AG04449 (cell line): ENCODE measurements at regions not wholly inside any gene's neighbourhood (a gene's known extent, or its start where the extent isn't known, plus 50 kb on each side); places are given as distances from the start of the nearest gene placed in this dataset.

Source experiments
- CTCF ChIA-PET: fragments of 350-600 bp; formaldehyde crosslinking; extraction: SDS; loops from one replicate; lab custom pipeline; 2021; ENCODE audit warnings: antibody characterized with exemption; lab: Yijun Ruan, JAX
- POLR2A ChIA-PET: fragments of 400-600, 350-600 bp; formaldehyde crosslinking; extraction: SDS; loops from one replicate; lab custom pipeline; 2020; ENCODE audit warnings: antibody characterized with exemption, inconsistent platforms; lab: Yijun Ruan, JAX
- DNase-seq: peaks from one replicate; pipeline ENCODE4 v3.0.0-alpha.2; 2010; ENCODE audit warnings: low read depth, low spot score
- H3K4me3 ChIP-seq: 2 replicates; pipeline ENCODE4 v1.5.1; 2011; ENCODE audit warnings: low read depth, mild to moderate bottlenecking, control low read depth, low read length
- CTCF ChIP-seq: IDR thresholded peaks from one replicate; pipeline ENCODE4 v1.5.1; 2011; ENCODE audit warnings: mild to moderate bottlenecking, moderate library complexity, low read length, control low read depth, inconsistent platforms; ENCODE audit not compliant: insufficient read depth; ENCODE audit errors: missing control alignments

GRCh38 chr21:15135867-15136629, 71.2 kb upstream of the NRIP1 start:
- no peak overlapping the region for H3K4me3 ChIP-seq
- DNase-seq, result no peak
- ChIA-PET POLR2A (no interaction called here), CTCF (no interaction called here)
- no peak for TF ChIP-seq CTCF

GRCh38 chr21:15138490-15138889, 73.7 kb upstream of the NRIP1 start:
- POLR2A ChIA-PET, result no interaction called here
- no peak for DNase-seq

GRCh38 chr21:15139898-15140297, 75.1 kb upstream of the NRIP1 start:
- H3K4me3 ChIP-seq, result no peak overlapping the region
- POLR2A ChIA-PET, result no interaction called here
- CTCF ChIA-PET, result no interaction called here
- TF ChIP-seq CTCF, result no peak
- DNase-seq, result no peak

More at GRCh38 chr21:15138490-15138889, 73.7 kb upstream of the NRIP1 start:
- TF ChIP-seq CTCF, result no peak
- no peak overlapping the region for H3K4me3 ChIP-seq
- CTCF ChIA-PET, result no interaction called here

GRCh38 chr21:15140321-15141019, 75.7 kb upstream of the NRIP1 start:
- no peak for TF ChIP-seq CTCF
- DNase-seq, result no peak
- ChIA-PET CTCF (no interaction called here), POLR2A (no interaction called here)
- no peak overlapping the region for H3K4me3 ChIP-seq

- no peak overlapping the region for H3K4me3 ChIP-seq
- TF ChIP-seq CTCF, result no peak
- no peak for DNase-seq
- CTCF ChIA-PET, result no interaction called here
- POLR2A ChIA-PET, result no interaction called here
These were observed 76.6 kb upstream of the NRIP1 start for GRCh38 chr21:15141261-15141970.

GRCh38 chr21:15144026-15144425, 79.2 kb upstream of the NRIP1 start:
- POLR2A ChIA-PET, result no interaction called here
- CTCF ChIA-PET, result no interaction called here
- no peak for DNase-seq
- TF ChIP-seq CTCF, result no peak
- H3K4me3 ChIP-seq, result no peak overlapping the region
